ENCODE measurements at regions not wholly inside any gene's neighbourhood (a gene's known extent, or its start where the extent isn't known, plus 50 kb on each side); places are given as distances from the start of the nearest gene placed in this dataset.

DNA sequence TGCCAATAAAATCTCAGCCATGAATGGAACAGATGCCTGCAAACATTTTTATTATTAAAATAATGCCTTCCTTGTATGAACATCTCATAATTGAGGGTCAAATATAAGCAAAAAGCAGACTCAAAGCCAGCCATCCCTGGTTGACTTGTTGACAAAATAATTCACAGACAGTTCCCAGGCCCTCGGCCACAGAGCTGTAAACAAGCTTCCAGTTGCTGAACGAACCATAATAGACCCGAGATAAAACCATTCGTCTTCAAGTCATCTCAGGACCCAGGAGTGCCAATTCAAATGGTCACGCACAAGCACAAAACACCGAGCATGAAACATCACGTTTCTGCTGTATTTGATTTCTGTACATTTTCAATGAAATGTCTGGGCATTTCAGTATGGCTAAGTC is 113.3 kb upstream of the CDYL start:
- TF ChIP-seq, protein P1, sequence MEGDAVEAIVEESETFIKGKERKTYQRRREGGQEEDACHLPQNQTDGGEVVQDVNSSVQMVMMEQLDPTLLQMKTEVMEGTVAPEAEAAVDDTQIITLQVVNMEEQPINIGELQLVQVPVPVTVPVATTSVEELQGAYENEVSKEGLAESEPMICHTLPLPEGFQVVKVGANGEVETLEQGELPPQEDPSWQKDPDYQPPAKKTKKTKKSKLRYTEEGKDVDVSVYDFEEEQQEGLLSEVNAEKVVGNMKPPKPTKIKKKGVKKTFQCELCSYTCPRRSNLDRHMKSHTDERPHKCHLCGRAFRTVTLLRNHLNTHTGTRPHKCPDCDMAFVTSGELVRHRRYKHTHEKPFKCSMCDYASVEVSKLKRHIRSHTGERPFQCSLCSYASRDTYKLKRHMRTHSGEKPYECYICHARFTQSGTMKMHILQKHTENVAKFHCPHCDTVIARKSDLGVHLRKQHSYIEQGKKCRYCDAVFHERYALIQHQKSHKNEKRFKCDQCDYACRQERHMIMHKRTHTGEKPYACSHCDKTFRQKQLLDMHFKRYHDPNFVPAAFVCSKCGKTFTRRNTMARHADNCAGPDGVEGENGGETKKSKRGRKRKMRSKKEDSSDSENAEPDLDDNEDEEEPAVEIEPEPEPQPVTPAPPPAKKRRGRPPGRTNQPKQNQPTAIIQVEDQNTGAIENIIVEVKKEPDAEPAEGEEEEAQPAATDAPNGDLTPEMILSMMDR (IDR thresholded peaks at IDR 0.05), result no peak
- TF ChIP-seq EP300 (IDR thresholded peaks at IDR 0.05) (no peak), POLR2AphosphoS5 (IDR thresholded peaks at IDR 0.05) (no peak), POLR2A (IDR thresholded peaks at IDR 0.05) (no peak)
